ENCODE measurements at regions not wholly inside any gene's neighbourhood (a gene's known extent, or its start where the extent isn't known, plus 50 kb on each side); places are given as distances from the start of the nearest gene placed in this dataset.

DNA sequence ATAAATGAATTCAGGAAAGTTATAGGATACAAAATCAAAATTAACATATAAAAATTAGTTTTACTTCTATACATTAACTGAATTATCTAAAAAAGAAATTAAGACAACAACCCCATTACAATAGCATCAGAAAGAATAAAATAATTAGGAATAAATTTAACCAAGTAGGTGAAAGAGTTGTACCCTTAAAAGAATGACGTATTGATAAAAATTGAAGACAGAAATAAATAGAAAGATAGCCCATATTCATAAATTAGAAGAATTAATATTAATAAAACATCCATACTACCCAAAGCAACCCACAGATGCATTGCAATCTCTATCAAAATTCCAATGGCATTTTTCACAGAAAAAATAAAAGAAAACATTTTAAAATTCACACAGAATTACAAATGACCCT is 242.8 kb downstream of the MMUT start:
- no peak for TF ChIP-seq EZH2 (IDR thresholded peaks at IDR 0.05; ENCODE audit: borderline replicate concordance, low read length)
- TF ChIP-seq, protein P1, sequence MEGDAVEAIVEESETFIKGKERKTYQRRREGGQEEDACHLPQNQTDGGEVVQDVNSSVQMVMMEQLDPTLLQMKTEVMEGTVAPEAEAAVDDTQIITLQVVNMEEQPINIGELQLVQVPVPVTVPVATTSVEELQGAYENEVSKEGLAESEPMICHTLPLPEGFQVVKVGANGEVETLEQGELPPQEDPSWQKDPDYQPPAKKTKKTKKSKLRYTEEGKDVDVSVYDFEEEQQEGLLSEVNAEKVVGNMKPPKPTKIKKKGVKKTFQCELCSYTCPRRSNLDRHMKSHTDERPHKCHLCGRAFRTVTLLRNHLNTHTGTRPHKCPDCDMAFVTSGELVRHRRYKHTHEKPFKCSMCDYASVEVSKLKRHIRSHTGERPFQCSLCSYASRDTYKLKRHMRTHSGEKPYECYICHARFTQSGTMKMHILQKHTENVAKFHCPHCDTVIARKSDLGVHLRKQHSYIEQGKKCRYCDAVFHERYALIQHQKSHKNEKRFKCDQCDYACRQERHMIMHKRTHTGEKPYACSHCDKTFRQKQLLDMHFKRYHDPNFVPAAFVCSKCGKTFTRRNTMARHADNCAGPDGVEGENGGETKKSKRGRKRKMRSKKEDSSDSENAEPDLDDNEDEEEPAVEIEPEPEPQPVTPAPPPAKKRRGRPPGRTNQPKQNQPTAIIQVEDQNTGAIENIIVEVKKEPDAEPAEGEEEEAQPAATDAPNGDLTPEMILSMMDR (IDR thresholded peaks at IDR 0.05; ENCODE audit: low read length), result no peak
- no peak overlapping the region for H3K4me3 ChIP-seq (ENCODE audit: low read depth, low read length, poor library complexity, severe bottlenecking)
- no peak overlapping the region for H3K27ac ChIP-seq (ENCODE audit: low read depth, low read length, poor library complexity, severe bottlenecking)
- no peaks in the 10 kb centered on the region for H3K36me3 ChIP-seq (ENCODE audit: insufficient read depth, low read length)
- no peak overlapping the region for H2AFZ ChIP-seq (ENCODE audit: low read length)
- H3K9me2 ChIP-seq (ENCODE audit: low read depth, low read length), result no peaks in the 10 kb centered on the region
- H3K4me1 ChIP-seq (ENCODE audit: insufficient read depth, low read length, severe bottlenecking), result no peaks in the 10 kb centered on the region
- no peaks in the 10 kb centered on the region for H3K9me3 ChIP-seq (ENCODE audit: low read length)
- H3K9ac ChIP-seq (ENCODE audit: low read length), result no peak overlapping the region
- no peaks in the 10 kb centered on the region for H3K27me3 ChIP-seq (ENCODE audit: insufficient read depth, low read length)
- no peaks in the 10 kb centered on the region for H4K20me1 ChIP-seq (ENCODE audit: insufficient read depth, low read length)
- no peak overlapping the region for H3K4me2 ChIP-seq (ENCODE audit: low read length)
- no peaks in the 10 kb centered on the region for H3F3A ChIP-seq (ENCODE audit: insufficient read depth, low read length)
- no peaks in the 10 kb centered on the region for H3K79me2 ChIP-seq (ENCODE audit: insufficient read depth, low read length)

DNA sequence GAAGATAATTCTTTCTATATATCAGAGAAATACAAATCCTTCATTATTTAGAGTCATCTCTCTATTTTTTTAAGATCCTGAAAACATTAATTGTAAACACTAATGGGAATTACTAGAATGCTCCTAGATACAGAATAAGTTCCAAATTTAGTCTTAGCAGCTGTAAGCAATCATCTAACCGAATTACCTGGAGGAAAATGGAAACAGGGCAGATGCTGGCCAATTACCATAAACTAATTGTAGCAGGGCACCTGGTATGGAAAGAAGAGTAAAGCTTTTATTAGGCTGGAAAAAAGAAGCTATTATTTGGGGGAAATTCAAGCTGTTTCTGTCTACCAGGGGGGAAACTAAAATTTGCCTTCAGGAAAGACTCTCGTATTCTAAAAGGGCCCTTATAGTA is 257.5 kb downstream of the MMUT start:
- Histone ChIP-seq H3K9me2 (ENCODE audit: low read depth, low read length) (no peaks in the 10 kb centered on the region), H3K79me2 (ENCODE audit: insufficient read depth, low read length) (no peaks in the 10 kb centered on the region), H4K20me1 (ENCODE audit: insufficient read depth, low read length) (no peaks in the 10 kb centered on the region), H3K4me2 (ENCODE audit: low read length) (no peak overlapping the region), H3K27me3 (ENCODE audit: insufficient read depth, low read length) (no peaks in the 10 kb centered on the region), H2AFZ (ENCODE audit: low read length) (no peak overlapping the region), H3K9ac (ENCODE audit: low read length) (no peak overlapping the region), H3K4me1 (ENCODE audit: insufficient read depth, low read length, severe bottlenecking) (no peaks in the 10 kb centered on the region), H3K9me3 (ENCODE audit: low read length) (no peaks in the 10 kb centered on the region), H3K36me3 (ENCODE audit: insufficient read depth, low read length) (no peaks in the 10 kb centered on the region), H3K27ac (ENCODE audit: low read depth, low read length, poor library complexity, severe bottlenecking) (no peak overlapping the region), H3K4me3 (ENCODE audit: low read depth, low read length, poor library complexity, severe bottlenecking) (no peak overlapping the region), H3F3A (ENCODE audit: insufficient read depth, low read length) (no peaks in the 10 kb centered on the region)
- no peak for TF ChIP-seq EZH2 (IDR thresholded peaks at IDR 0.05; ENCODE audit: borderline replicate concordance, low read length)
- TF ChIP-seq, protein P1 (IDR thresholded peaks at IDR 0.05; ENCODE audit: low read length), result no peak

DNA sequence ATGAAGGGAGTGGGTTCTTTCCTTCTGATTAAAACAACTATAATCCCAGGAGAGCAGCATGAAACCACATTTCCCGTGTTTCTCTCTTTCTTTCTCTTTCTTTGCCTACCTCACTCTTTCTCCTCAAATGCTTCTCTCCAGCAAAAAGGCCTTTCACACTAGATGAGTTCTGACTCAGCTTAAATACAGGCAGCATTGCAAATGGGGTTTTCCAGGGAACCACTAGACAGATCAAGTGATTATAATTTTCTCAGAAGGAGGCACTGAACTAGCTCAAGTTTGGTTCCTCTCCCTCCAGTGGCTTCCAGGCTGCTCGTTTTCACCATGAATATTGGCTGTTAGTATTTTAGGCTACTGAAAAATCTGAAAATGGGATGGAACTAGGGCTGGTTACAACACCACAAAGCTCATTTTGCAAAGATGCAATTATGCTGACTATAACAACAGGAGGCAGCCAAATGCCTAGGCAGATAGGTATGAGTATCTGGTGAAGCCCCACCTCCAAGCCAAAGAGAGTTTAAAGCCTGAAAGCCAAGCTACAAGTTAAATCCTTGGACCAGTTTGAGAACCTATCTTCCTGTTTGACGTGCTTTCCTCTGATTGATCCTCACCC is 260.0 kb downstream of the MMUT start:
- Histone ChIP-seq H3K36me3 (ENCODE audit: insufficient read depth, low read length) (no peaks in the 10 kb centered on the region), H3K27ac (ENCODE audit: low read depth, low read length, poor library complexity, severe bottlenecking) (no peak overlapping the region), H3K9me2 (ENCODE audit: low read depth, low read length) (no peaks in the 10 kb centered on the region), H2AFZ (ENCODE audit: low read length) (no peak overlapping the region), H3K4me2 (ENCODE audit: low read length) (no peak overlapping the region), H3K27me3 (ENCODE audit: insufficient read depth, low read length) (no peaks in the 10 kb centered on the region), H3K9ac (ENCODE audit: low read length) (no peak overlapping the region), H3F3A (ENCODE audit: insufficient read depth, low read length) (no peaks in the 10 kb centered on the region), H3K79me2 (ENCODE audit: insufficient read depth, low read length) (no peaks in the 10 kb centered on the region), H4K20me1 (ENCODE audit: insufficient read depth, low read length) (no peaks in the 10 kb centered on the region), H3K9me3 (ENCODE audit: low read length) (no peaks in the 10 kb centered on the region), H3K4me1 (ENCODE audit: insufficient read depth, low read length, severe bottlenecking) (no peaks in the 10 kb centered on the region), H3K4me3 (ENCODE audit: low read depth, low read length, poor library complexity, severe bottlenecking) (no peak overlapping the region)
- TF ChIP-seq EZH2 (IDR thresholded peaks at IDR 0.05; ENCODE audit: borderline replicate concordance, low read length), result no peak
- TF ChIP-seq, protein P1 (IDR thresholded peaks at IDR 0.05; ENCODE audit: low read length), result no peak

Measured in OCI-LY1 (cell line).